ENCODE measurements at regions not wholly inside any gene's neighbourhood (a gene's known extent, or its start where the extent isn't known, plus 50 kb on each side); places are given as distances from the start of the nearest gene placed in this dataset.

GRCh38 chr4:159723341-159724048, 620.6 kb downstream of the RAPGEF2 start:
- Histone ChIP-seq H3K9ac (ENCODE audit: low read depth, low read length) (no peak overlapping the region), H3K36me3 (ENCODE audit: insufficient read depth, low read depth, low read length) (no peaks in the 10 kb centered on the region), H3K4me3 (ENCODE audit: low read length) (no peak overlapping the region), H3K27me3 (ENCODE audit: insufficient read depth, low read length) (no peaks in the 10 kb centered on the region), H3K9me3 (ENCODE audit: insufficient read depth, low read depth, low read length) (no peaks in the 10 kb centered on the region), H3K4me1 (ENCODE audit: insufficient read depth, low read length) (no peaks in the 10 kb centered on the region), H3K27ac (ENCODE audit: low read length) (no peak overlapping the region)

GRCh38 chr4:159725571-159725970, 622.7 kb downstream of the RAPGEF2 start:
- Histone ChIP-seq H3K9ac (ENCODE audit: low read depth, low read length) (no peak overlapping the region), H3K9me3 (ENCODE audit: insufficient read depth, low read depth, low read length) (no peaks in the 10 kb centered on the region), H3K4me1 (ENCODE audit: insufficient read depth, low read length) (no peaks in the 10 kb centered on the region), H3K27ac (ENCODE audit: low read length) (no peak overlapping the region), H3K4me3 (ENCODE audit: low read length) (no peak overlapping the region), H3K36me3 (ENCODE audit: insufficient read depth, low read depth, low read length) (no peaks in the 10 kb centered on the region), H3K27me3 (ENCODE audit: insufficient read depth, low read length) (no peaks in the 10 kb centered on the region)

- peaks cover 8% of the 10 kb centered on the region; the same call in 1 of the 2 replicates for H3K4me1 ChIP-seq (ENCODE audit: insufficient read depth, low read length)
- H3K36me3 ChIP-seq (ENCODE audit: insufficient read depth, low read depth, low read length), result no peaks in the 10 kb centered on the region
- H3K27me3 ChIP-seq (ENCODE audit: insufficient read depth, low read length), result no peaks in the 10 kb centered on the region
- no peaks in the 10 kb centered on the region for H3K9me3 ChIP-seq (ENCODE audit: insufficient read depth, low read depth, low read length)
- no peak overlapping the region; the same call in 1 of the 2 replicates for H3K4me3 ChIP-seq (ENCODE audit: low read length)
- H3K9ac ChIP-seq (ENCODE audit: low read depth, low read length), result no peak overlapping the region
- peak overlapping the region; percentile 2 for H3K27ac ChIP-seq (ENCODE audit: low read length)
Observed at GRCh38 chr4:159735281-159736207, 632.7 kb downstream of the RAPGEF2 start.

- Histone ChIP-seq H3K4me1 (ENCODE audit: insufficient read depth, low read length) (peaks cover 8% of the 10 kb centered on the region; the same call in 1 of the 2 replicates), H3K27ac (ENCODE audit: low read length) (peak overlapping the region; percentile 2), H3K27me3 (ENCODE audit: insufficient read depth, low read length) (no peaks in the 10 kb centered on the region), H3K36me3 (ENCODE audit: insufficient read depth, low read depth, low read length) (no peaks in the 10 kb centered on the region), H3K9ac (ENCODE audit: low read depth, low read length) (no peak overlapping the region), H3K9me3 (ENCODE audit: insufficient read depth, low read depth, low read length) (no peaks in the 10 kb centered on the region), H3K4me3 (ENCODE audit: low read length) (no peak overlapping the region)
Observed at GRCh38 chr4:159736411-159736810, 633.5 kb downstream of the RAPGEF2 start.

GRCh38 chr4:159743971-159744370, 641.1 kb downstream of the RAPGEF2 start:
- H3K27ac ChIP-seq (ENCODE audit: low read length), result no peak overlapping the region
- no peaks in the 10 kb centered on the region for H3K36me3 ChIP-seq (ENCODE audit: insufficient read depth, low read depth, low read length)
- no peaks in the 10 kb centered on the region for H3K9me3 ChIP-seq (ENCODE audit: insufficient read depth, low read depth, low read length)
- H3K4me3 ChIP-seq (ENCODE audit: low read length), result no peak overlapping the region
- no peak overlapping the region for H3K9ac ChIP-seq (ENCODE audit: low read depth, low read length)
- no peaks in the 10 kb centered on the region for H3K4me1 ChIP-seq (ENCODE audit: insufficient read depth, low read length)
- no peaks in the 10 kb centered on the region for H3K27me3 ChIP-seq (ENCODE audit: insufficient read depth, low read length)

GRCh38 chr4:159747983-159748382, 645.1 kb downstream of the RAPGEF2 start:
- H3K4me3 ChIP-seq (ENCODE audit: low read length), result no peak overlapping the region
- H3K27ac ChIP-seq (ENCODE audit: low read length), result no peak overlapping the region
- H3K9me3 ChIP-seq (ENCODE audit: insufficient read depth, low read depth, low read length), result no peaks in the 10 kb centered on the region; the same call in 1 of the 2 replicates
- no peak overlapping the region for H3K9ac ChIP-seq (ENCODE audit: low read depth, low read length)
- H3K36me3 ChIP-seq (ENCODE audit: insufficient read depth, low read depth, low read length), result no peaks in the 10 kb centered on the region
- no peaks in the 10 kb centered on the region for H3K27me3 ChIP-seq (ENCODE audit: insufficient read depth, low read length)
- H3K4me1 ChIP-seq (ENCODE audit: insufficient read depth, low read length), result no peaks in the 10 kb centered on the region

GRCh38 chr4:159748834-159749444, 646.1 kb downstream of the RAPGEF2 start:
- Histone ChIP-seq H3K27ac (ENCODE audit: low read length) (no peak overlapping the region), H3K9me3 (ENCODE audit: insufficient read depth, low read depth, low read length) (peaks cover 1% of the 10 kb centered on the region; the same call in 1 of the 2 replicates), H3K4me3 (ENCODE audit: low read length) (no peak overlapping the region), H3K27me3 (ENCODE audit: insufficient read depth, low read length) (no peaks in the 10 kb centered on the region), H3K36me3 (ENCODE audit: insufficient read depth, low read depth, low read length) (no peaks in the 10 kb centered on the region), H3K9ac (ENCODE audit: low read depth, low read length) (no peak overlapping the region), H3K4me1 (ENCODE audit: insufficient read depth, low read length) (no peaks in the 10 kb centered on the region)

- Histone ChIP-seq H3K27ac (ENCODE audit: low read length) (no peak overlapping the region), H3K4me1 (ENCODE audit: insufficient read depth, low read length) (no peaks in the 10 kb centered on the region), H3K4me3 (ENCODE audit: low read length) (no peak overlapping the region), H3K9me3 (ENCODE audit: insufficient read depth, low read depth, low read length) (peaks cover 21% of the 10 kb centered on the region; the same call in 1 of the 2 replicates), H3K9ac (ENCODE audit: low read depth, low read length) (no peak overlapping the region), H3K27me3 (ENCODE audit: insufficient read depth, low read length) (no peaks in the 10 kb centered on the region), H3K36me3 (ENCODE audit: insufficient read depth, low read depth, low read length) (no peaks in the 10 kb centered on the region)
Observed at GRCh38 chr4:159757499-159757898, 654.6 kb downstream of the RAPGEF2 start.

- H3K4me3 ChIP-seq (ENCODE audit: low read length), result no peak overlapping the region
- H3K9me3 ChIP-seq (ENCODE audit: insufficient read depth, low read depth, low read length), result peaks cover 21% of the 10 kb centered on the region; the same call in 1 of the 2 replicates
- no peaks in the 10 kb centered on the region for H3K27me3 ChIP-seq (ENCODE audit: insufficient read depth, low read length)
- no peak overlapping the region for H3K9ac ChIP-seq (ENCODE audit: low read depth, low read length)
- no peaks in the 10 kb centered on the region for H3K4me1 ChIP-seq (ENCODE audit: insufficient read depth, low read length)
- no peaks in the 10 kb centered on the region for H3K36me3 ChIP-seq (ENCODE audit: insufficient read depth, low read depth, low read length)
- H3K27ac ChIP-seq (ENCODE audit: low read length), result no peak overlapping the region
Observed at GRCh38 chr4:159758061-159758460, 655.2 kb downstream of the RAPGEF2 start.

GRCh38 chr4:159762672-159763071, 659.8 kb downstream of the RAPGEF2 start:
- Histone ChIP-seq H3K36me3 (ENCODE audit: insufficient read depth, low read depth, low read length) (no peaks in the 10 kb centered on the region), H3K27me3 (ENCODE audit: insufficient read depth, low read length) (no peaks in the 10 kb centered on the region), H3K9ac (ENCODE audit: low read depth, low read length) (no peak overlapping the region), H3K27ac (ENCODE audit: low read length) (no peak overlapping the region), H3K4me3 (ENCODE audit: low read length) (no peak overlapping the region), H3K9me3 (ENCODE audit: insufficient read depth, low read depth, low read length) (no peaks in the 10 kb centered on the region; the same call in 1 of the 2 replicates), H3K4me1 (ENCODE audit: insufficient read depth, low read length) (no peaks in the 10 kb centered on the region)

- Histone ChIP-seq H3K36me3 (ENCODE audit: insufficient read depth, low read depth, low read length) (no peaks in the 10 kb centered on the region), H3K4me1 (ENCODE audit: insufficient read depth, low read length) (no peaks in the 10 kb centered on the region), H3K9me3 (ENCODE audit: insufficient read depth, low read depth, low read length) (no peaks in the 10 kb centered on the region; the same call in 1 of the 2 replicates), H3K9ac (ENCODE audit: low read depth, low read length) (no peak overlapping the region), H3K4me3 (ENCODE audit: low read length) (no peak overlapping the region), H3K27me3 (ENCODE audit: insufficient read depth, low read length) (no peaks in the 10 kb centered on the region), H3K27ac (ENCODE audit: low read length) (no peak overlapping the region)
Observed at GRCh38 chr4:159764343-159764952, 661.6 kb downstream of the RAPGEF2 start.
